ENCODE measurements at regions not wholly inside any gene's neighbourhood (a gene's known extent, or its start where the extent isn't known, plus 50 kb on each side); places are given as distances from the start of the nearest gene placed in this dataset.
"Not testable (repeated sequence)": the region's sequence is repeated elsewhere in the genome, so short reads cannot be mapped to it uniquely, and the experiment has no call there.

DNA sequence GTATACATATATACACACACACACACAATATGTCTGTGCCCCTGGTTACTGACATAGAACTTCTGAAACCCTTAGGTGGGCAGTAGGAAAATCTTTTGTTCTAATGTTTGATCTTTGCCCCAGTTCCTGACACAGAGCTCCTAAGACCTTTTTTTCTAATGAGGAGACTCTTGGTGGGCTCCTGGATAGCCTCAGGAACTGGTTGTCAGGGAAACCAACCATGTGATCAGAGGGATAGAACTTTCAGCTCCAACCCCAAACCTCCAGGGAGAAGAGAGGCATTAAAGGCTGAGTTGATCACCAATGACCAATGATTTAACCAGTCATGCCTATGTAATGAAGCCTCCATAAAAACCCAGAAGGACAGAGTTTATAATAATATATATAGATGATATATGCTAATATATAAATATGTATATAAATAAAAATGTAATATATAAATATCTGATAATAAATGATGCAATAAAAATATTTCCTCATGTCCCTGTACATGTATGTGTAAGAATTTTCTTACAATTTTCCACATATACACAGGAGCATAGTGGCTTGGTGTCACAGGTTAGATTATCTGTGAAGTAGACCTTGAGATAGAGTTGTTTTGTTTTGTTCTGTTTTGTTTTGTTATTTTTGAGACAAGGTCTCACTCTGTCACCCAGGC is 93.3 kb downstream of the GPX5 start:
- no peak for DNase-seq (ENCODE audit: extremely low read depth in 1 of 11, low read depth in 9 of 11, low spot score in 4 of 11)

DNA sequence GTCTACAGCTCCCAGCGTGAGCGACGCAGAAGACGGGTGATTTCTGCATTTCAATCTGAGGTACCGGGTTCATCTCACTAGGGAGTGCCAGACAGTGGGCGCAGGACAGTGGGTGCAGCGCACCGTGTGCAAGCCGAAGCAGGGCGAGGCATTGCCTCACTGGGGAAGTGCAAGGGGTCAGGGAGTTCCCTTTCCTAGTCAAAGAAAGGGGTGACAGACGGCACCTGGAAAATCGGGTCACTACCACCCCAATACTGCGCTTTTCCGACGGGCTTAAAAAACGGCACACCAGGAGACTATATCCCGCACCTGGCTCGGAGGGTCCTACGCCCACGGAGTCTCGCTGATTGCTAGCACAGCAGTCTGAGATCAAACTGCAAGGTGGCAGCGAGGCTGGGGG is 95.6 kb downstream of the GPX5 start:
- DNase-seq (ENCODE audit: extremely low read depth in 1 of 11, low read depth in 9 of 11, low spot score in 4 of 11): not testable (repeated sequence)

DNA sequence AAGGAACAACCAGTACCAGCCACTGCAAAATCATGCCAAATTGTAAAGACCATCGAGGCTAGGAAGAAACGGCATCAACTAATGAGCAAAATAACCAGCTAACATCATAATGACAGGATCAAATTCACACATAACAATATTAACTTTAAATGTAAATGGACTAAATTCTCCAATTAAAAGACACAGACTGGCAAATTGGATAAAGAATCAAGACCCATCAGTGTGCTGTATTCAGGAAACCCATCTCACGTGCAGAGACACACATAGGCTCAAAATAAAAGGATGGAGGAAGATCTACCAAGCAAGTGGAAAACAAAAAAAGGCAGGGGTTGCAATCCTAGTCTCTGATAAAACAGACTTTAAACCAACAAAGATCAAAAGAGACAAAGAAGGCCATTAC is 97.6 kb downstream of the GPX5 start:
- not testable (repeated sequence) for DNase-seq (ENCODE audit: extremely low read depth in 1 of 11, low read depth in 9 of 11, low spot score in 4 of 11)

DNA sequence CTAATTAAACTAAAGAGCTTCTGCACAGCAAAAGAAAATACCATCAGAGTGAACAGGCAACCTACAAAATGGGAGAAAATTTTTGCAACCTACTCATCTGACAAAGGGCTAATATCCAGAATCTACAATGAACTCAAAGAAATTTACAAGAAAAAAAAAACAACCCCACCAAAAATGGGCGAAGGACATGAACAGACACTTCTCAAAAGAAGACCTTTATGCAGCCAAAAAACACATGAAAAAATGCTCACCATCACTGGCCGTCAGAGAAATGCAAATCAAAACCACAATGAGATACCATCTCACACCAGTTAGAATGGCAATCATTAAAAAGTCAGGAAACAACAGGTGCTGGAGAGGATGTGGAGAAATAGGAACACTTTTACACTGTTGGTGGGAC is 100.7 kb downstream of the GPX5 start:
- not testable (repeated sequence) for DNase-seq (ENCODE audit: extremely low read depth in 1 of 11, low read depth in 9 of 11, low spot score in 4 of 11)

DNA sequence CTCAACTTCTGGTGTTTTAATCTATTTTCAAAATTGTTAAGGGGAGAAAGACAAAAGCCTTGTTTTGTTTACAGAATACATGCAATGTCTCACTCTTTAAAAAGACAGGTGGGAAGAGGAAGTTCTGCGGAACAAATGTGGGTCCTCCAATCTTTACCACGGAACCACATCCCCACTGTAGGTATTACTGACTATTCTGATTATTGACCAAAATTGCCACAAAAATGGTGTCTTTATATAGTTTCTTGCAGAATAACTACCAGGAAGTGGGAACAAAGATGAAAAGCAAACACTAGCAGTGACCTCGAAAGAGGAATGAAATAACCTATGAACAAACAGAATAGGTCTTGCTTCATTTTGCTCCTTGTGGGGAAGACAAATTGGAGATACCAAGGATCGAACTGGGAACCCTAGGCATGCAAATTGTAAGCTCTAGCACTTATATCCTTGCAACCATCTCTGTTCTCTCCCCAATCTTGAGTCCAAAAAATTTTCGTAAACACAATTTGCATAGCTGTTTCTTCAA is 106.7 kb downstream of the GPX5 start:
- no peak for DNase-seq (ENCODE audit: extremely low read depth in 1 of 11, low read depth in 9 of 11, low spot score in 4 of 11)

DNA sequence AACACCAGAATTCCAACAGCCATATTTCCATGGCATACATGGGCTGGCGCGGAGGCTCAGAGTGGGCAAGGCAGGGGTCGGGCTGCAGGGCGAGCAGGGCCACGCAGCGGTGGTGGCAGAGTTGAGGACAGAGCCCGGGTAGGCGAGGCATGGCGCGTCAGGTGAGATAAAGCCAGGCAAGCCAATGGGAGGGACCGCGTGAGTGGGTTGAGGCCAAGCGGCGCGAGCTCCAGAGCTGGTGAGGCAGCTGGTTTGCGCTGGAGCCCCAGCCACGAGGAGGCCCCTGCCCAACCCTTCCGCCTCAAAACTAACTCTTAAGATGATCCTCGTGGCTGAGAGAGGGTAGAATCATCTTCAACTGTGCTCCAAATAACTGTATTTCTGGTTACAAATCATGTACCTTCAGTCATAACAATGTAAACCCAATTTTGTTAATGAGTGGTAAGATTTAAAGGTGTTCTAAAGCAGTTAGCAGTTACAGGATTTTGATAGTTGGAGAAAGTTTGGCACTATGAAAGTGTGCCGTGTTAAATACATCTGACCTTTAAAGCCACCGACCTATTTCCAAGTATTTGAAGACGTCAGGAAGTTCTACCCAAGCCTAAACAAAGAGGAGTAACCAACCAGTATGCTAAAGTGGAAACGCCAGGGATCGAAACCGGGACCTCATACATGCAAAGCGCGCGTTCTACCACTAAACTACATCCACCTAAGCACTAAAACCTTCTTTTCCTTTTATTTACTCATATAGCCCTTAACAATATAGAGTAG is 107.9 kb downstream of the GPX5 start:
- DNase-seq (ENCODE audit: extremely low read depth in 1 of 11, low read depth in 9 of 11, low spot score in 4 of 11): no peak

DNA sequence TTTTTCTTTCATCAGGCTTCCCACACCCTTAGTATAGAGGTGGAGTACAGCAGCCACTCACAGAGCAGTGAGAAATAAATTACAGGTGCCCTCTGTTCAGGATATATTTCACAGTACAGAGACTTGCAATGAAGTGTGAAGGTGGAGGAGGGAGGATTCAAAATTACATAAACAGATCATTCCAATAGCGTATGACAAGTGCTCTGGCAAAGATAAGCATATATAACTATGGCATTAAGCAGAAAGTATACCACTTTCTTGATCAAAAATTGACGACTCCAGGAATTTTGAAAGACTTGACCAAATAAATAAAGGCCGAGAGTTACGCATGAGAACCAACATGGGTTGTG is 108.7 kb downstream of the GPX5 start:
- peak in 1 of 11 donors; percentile 42 for DNase-seq (ENCODE audit: extremely low read depth in 1 of 11, low read depth in 9 of 11, low spot score in 4 of 11)

DNA sequence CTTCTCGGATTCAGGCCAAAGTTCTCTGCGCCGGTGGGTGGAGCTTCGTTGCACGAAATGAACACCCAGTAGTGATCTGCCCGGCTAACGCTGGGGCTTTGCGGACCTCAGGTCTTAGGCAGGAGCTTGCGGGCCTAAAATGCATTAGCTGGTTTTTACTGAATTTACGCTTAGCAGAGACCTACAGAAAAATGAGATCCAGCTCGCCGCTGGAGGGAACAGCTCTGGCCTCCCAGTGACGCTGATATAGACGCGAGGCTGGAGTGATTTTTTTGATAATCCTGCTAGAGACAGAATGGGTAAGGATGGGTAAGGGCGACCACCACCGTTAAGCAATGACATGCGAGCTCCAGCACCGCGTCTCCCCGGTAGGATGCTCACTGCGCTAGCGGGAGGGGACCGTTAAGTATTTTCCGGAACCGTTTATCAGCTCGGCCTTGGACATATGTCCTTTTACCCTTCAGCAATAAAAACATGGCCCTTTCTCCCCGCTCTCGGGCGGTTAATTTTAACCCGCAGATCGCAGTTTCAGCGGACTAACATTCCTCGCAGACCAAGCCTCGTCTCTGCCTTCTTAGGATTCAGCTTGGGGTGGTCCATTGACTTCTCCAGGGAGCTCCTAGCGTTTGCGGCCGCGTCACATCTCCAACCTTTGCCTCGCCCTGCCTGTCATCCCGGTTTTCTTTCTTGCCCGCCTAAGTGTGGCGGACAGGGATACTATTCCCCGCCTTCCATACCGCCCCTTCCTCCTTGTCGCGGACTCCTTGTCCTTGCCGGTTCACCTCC is 109.3 kb downstream of the GPX5 start:
- DNase-seq (ENCODE audit: extremely low read depth in 1 of 11, low read depth in 9 of 11, low spot score in 4 of 11): peak in 3 of 11 donors; percentile 35 to 72 (median 59)

DNA sequence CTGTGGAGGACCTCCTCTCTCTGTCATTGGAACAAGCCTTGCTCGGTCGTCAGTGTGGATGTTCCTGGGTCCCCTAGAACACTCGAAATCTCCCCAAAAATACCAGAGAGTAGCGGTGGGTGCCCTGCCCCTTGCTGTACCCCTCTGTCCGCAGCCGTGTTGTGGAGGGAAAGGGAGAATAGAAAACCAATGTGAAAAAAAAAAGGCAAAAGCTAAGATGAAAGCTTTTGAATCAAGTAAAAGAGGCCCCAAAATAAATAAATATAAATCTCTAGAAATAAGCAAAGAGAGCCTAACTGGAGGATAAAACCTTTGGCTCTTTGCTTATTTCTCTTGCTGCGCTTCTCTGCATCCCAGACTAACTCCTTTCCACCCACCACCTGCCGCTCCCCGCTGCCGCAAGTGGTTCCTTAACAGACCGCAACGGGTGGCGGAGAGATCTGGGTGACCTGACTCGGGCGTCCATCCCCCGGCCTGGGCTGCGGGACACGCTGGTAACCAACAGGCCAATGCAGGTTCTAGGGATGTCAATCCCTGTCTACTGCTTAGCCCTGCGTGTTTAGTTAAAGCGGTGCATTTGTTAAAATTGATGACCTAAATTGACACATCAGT is 110.0 kb downstream of the GPX5 start:
- DNase-seq (ENCODE audit: extremely low read depth in 1 of 11, low read depth in 9 of 11, low spot score in 4 of 11): no peak

DNA sequence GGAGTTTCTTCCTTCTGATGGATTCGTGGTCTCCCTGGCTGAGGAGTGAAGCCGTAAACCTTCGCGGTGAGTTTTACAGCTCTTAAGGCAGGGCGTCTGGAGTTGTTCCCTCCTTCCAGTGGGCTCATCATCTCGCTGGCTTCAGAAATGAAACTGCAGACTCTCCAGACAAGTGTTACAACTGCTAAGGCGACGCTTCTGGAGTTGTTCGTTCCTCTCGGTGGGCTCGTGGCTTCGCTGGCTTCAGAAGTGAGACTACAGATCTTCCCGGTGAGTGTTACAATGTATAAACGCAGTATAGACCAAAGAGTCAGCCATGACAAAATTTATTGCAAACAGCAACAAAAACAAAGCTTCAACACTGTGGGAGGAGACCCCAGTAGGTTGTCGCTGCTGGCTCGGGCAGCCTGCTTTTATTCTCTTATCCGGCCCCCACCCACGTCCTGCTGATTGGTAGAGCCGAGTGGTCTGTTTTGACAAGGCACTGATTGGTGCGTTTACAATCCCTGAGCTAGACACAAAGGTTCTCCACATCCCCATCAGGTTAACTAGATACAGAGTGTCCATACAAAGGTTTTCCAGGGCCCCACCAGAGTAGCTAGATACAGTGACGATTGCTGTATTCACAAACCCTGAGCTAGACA is 113.2 kb downstream of the GPX5 start:
- no peak for DNase-seq (ENCODE audit: extremely low read depth in 1 of 11, low read depth in 9 of 11, low spot score in 4 of 11)

DNA sequence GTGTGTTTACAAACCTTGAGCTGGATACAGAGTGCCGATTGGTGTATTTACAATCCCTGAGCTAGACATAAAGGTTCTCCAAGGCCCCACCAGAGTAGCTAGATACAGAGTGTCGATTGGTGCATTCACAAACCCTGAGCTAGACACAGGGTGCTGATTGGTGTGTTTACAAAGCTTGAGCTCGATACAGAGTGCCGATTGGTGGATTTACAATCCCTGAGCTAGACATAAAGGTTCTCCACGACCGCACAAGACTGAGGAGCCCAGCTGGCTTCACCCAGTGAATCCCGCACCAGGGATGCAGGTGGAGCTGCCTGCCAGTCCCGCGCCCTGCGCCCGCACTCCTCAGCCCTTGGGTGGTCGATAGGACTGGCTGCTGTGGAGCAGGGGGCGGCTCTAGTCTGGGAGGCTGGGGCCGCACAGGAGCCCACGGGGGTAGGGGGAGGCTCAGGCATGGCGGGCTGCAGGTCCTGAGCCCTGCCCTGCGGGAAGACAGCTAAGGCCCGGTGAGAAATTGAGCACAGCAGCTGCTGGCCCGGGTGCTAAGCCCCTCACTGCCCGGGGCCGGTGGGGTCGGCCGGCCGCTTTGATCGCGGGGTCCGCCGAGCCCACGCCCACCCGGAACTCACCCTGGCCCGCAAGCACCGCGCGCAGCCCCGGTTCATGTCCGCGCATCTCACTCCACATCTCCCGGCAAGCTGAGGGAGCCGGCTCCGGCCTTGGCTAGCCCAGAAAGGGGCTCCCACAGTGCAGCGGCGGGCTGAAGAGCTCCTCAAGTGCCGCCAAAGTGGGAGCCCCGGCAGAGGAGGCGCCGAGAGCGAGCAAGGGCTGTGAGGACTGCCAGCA is 114.0 kb downstream of the GPX5 start:
- not testable (repeated sequence) for DNase-seq (ENCODE audit: extremely low read depth in 1 of 11, low read depth in 9 of 11, low spot score in 4 of 11)

DNA sequence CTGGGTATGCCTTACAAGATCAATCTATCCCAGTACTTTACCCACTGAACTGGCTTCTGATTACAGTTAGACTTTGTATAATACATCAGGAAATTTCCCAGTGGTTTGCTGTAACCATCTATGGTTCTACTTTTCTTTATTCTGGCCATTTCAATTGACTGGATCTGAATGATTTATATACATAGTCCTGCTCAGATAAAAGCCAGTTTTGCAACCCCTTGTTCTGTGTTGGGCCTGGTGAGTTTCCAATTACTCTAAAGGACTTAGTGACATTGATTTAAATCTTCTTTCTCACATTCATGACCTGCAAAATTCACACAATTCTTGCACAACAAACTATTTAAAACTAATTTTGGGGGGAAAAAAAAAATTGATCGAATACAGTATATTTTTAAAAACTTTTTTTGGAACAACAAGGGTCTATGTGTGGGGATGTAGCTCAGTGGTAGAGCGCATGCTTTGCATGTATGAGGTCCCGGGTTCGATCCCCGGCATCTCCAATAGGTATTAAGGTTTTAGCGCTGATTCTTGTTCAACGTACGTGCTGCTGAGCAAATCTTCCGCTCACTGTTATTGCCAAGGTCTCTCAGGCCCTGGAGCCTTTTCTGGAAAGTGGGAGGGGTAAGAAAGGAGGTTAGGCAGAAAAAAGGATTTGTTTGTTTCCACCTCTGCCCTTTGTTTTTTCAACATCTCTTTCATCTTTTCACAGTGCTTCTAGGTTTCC is 117.5 kb downstream of the GPX5 start:
- no peak for DNase-seq (ENCODE audit: extremely low read depth in 1 of 11, low read depth in 9 of 11, low spot score in 4 of 11)

DNA sequence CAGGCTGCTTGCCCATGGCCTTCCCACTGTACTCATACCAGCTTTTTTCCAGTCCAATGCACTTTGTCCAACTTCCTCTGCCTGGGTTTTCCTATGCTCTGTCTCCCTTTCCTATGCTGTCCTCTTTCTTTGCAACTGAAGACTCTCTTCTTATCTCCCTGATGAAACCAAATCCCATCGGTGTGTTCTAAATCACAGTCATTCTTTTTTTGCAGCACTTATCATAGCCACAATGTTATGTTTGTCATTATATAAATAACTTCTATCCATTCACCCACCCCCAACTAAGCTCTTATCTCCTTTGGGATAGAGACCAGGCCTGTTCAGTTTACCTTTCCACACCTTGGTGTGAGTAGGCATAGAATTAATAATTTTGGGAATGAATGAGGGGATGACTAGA is 121.0 kb downstream of the GPX5 start:
- no peak for DNase-seq (ENCODE audit: extremely low read depth in 1 of 11, low read depth in 9 of 11, low spot score in 4 of 11)

DNA sequence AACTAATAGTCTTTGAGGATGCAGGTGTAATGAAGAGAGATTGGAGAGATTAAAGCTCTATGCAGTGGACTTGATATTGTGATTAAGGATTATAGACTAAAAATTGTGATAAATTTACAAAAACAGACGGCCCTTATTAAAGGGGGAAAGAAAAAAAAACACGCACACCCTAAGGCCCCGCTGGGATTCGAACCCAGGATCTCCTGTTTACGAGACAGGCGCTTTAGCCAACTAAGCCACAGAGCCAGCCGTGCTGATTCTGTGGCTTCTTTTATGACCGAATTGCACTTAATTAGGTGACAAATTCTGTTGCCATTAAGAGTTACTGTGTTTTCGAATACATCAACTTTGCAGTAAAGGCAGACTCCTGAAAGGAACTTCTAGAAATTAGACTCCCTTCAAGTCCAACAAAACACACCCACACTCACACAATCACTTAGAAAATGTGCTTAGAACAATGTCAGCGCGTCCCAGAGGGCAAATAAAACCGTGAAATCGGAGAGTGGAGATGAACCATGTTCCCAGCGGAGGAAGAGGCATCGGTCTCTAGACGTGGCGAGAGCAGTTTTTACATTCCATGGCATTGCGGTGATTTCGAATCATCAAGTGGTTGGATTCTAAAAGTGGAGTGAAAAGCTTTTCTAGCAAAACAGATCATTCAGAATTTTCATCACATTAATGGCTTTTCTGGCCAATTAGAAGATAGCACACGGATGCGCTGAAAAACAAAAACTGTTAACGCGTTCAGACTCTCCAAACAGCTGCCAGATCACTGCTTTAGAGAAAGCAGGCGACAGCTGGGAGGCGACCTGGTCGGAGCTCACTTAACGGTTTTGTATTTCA is 122.6 kb downstream of the GPX5 start:
- peak in 7 of 11 donors; percentile 65 to 83 (median 78) for DNase-seq (ENCODE audit: extremely low read depth in 1 of 11, low read depth in 9 of 11, low spot score in 4 of 11)

DNA sequence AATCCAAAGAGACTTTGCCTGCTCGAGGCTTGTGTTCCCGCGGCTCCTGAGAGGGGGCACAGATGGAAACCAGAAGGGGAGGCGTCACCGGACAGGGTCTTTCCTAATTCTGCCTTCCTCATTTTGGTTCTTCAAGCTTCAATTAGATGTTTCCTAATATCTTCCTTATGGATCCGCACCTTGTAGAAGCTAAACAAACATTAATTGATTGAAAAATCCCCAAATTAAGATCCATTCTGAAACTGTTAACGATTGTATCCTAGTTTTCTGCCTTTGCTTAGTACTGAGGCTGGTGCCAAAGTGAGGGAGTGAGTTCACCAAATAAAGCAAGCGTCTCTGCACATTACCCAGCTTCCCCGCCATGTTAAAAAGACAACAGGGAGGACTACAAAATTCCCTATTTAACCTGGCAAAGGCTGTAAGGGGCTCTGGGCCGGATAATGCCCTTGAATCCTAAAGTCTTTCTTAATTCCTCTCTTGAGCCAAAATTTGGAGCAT is 123.2 kb downstream of the GPX5 start:
- DNase-seq (ENCODE audit: extremely low read depth in 1 of 11, low read depth in 9 of 11, low spot score in 4 of 11): no peak

DNA sequence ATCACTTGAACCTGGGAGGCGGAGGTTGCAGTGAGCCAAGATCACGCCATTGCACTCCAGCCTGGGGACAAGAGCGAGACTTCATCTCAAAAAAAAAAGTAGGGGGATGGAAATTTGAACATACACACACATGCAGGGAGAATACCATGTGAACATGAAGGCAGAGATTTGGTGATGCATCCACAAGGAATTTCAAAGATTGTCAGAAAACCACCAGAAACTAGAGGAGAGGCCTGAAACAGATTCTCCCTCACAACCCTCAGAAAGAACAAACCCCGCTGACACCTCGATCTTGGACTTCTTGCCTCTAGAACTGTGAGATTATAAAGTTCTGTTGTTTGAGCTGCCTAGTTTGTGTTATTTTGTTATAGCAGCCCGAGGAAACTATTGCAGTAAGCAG is 125.5 kb downstream of the GPX5 start:
- no peak for DNase-seq (ENCODE audit: extremely low read depth in 1 of 11, low read depth in 9 of 11, low spot score in 4 of 11)
